SK-N-SH (cell line): ENCODE measurements at regions not wholly inside any gene's neighbourhood (a gene's known extent, or its start where the extent isn't known, plus 50 kb on each side); places are given as distances from the start of the nearest gene placed in this dataset.

Source experiments
- CTCF ChIA-PET: fragments of 300-600, 350-600 bp; formaldehyde crosslinking; extraction: SDS; loops from one replicate; lab custom pipeline; 2021; lab: Yijun Ruan, JAX
- POLR2A ChIA-PET: fragments of 350-600 bp; sonication (Branson Sonifier 250); formaldehyde crosslinking; extraction: SDS; loops from one replicate; lab custom pipeline; 2020; ENCODE audit warnings: antibody characterized with exemption, inconsistent platforms; lab: Yijun Ruan, JAX
- DNase-seq: peaks from one replicate; pipeline ENCODE4 v3.0.0; 2012
- H2AFZ ChIP-seq: fragments of 200-600 bp; sonication (generic); 2 replicates; pipeline ENCODE4 v1.8.1; 2016; ENCODE audit warnings: antibody characterized with exemption, mild to moderate bottlenecking, low read depth
- H3F3A ChIP-seq: fragments of 200-600 bp; sonication (generic); replicated peaks from 2 replicates; pipeline ENCODE3; 2016; ENCODE audit warnings: antibody characterized with exemption, mild to moderate bottlenecking; ENCODE audit not compliant: insufficient read depth
- H3K27ac ChIP-seq, 2 experiments: fragments of 200-500 bp in 1 of 2; fragments of 200-600 bp in 1 of 2; sonication (Bioruptor generic) in 1 of 2; sonication (generic), shearing (Covaris generic) in 1 of 2; 2 replicates each; pipeline versions ENCODE4 v1.5.1 to v1.6.1; 2014 to 2016; ENCODE audit warnings: low read depth in 2 of 2, inconsistent platforms in 1 of 2, low read length in 1 of 2, mild to moderate bottlenecking in 1 of 2, mixed read lengths in 1 of 2
- H3K27me3 ChIP-seq: fragments of 200-600 bp; sonication (generic), shearing (Covaris generic); 2 replicates; pipeline ENCODE4 v1.6.1; 2016; ENCODE audit warnings: mixed run types; ENCODE audit not compliant: insufficient read depth
- H3K36me3 ChIP-seq, 2 experiments: fragments of 200-500 bp in 1 of 2; fragments of 200-600 bp in 1 of 2; sonication (Bioruptor generic) in 1 of 2; sonication (generic) in 1 of 2; replicated peaks in 1 of 2; 2 replicates each; pipeline versions ENCODE3 to v1.5.1; 2014 to 2016; ENCODE audit warnings: low read length in 1 of 2, mild to moderate bottlenecking in 1 of 2; ENCODE audit not compliant: insufficient read depth in 2 of 2, control insufficient read depth in 1 of 2
- H3K4me1 ChIP-seq, 2 experiments: fragments of 200-500 bp in 1 of 2; fragments of 200-600 bp in 1 of 2; sonication (Bioruptor generic) in 1 of 2; sonication (generic), shearing (Covaris generic) in 1 of 2; 2 replicates each; pipeline versions ENCODE4 v1.5.1 to v1.6.1; 2014 to 2016; ENCODE audit warnings: low read depth in 1 of 2, low read length in 1 of 2, mixed run types in 1 of 2; ENCODE audit not compliant: insufficient read depth in 2 of 2, control insufficient read depth in 1 of 2
- H3K4me2 ChIP-seq: fragments of 200-600 bp; sonication (generic), shearing (Covaris generic); 2 replicates; pipeline ENCODE4 v1.6.1; 2017; ENCODE audit warnings: mixed run types
- H3K4me3 ChIP-seq, 2 experiments: fragments of 200-500 bp in 1 of 2; fragments of 200-600 bp in 1 of 2; sonication (Bioruptor generic) in 1 of 2; sonication (generic), shearing (Covaris generic) in 1 of 2; 2 replicates each; pipeline versions ENCODE4 v1.5.1 to v1.8.1; 2014 to 2016; ENCODE audit warnings: low read depth in 2 of 2, inconsistent platforms in 1 of 2, low read length in 1 of 2, mild to moderate bottlenecking in 1 of 2, mixed read lengths in 1 of 2, moderate library complexity in 1 of 2
- H3K79me2 ChIP-seq: fragments of 200-600 bp; sonication (generic); 2 replicates; pipeline ENCODE4 v1.8.1; 2017; ENCODE audit warnings: mild to moderate bottlenecking; ENCODE audit not compliant: insufficient read depth
- H3K9ac ChIP-seq: fragments of 200-600 bp; sonication (generic); 2 replicates; pipeline ENCODE4 v1.6.1; 2017; ENCODE audit warnings: mixed run types
- H3K9me2 ChIP-seq: fragments of 200-600 bp; sonication (generic); 2 replicates; pipeline ENCODE4 v1.6.1; 2017; ENCODE audit warnings: mixed run types
- H3K9me3 ChIP-seq: fragments of 200-600 bp; sonication (generic); 2 replicates; pipeline ENCODE4 v1.6.1; 2017; ENCODE audit warnings: mixed run types, mild to moderate bottlenecking, moderate library complexity
- H4K20me1 ChIP-seq: fragments of 200-600 bp; sonication (generic); 2 replicates; pipeline ENCODE4 v1.6.1; 2017; ENCODE audit warnings: mild to moderate bottlenecking, mixed run types; ENCODE audit not compliant: insufficient read depth
- EP300 ChIP-seq, 2 experiments: IDR thresholded peaks; 2 replicates each; pipeline versions ENCODE4 v1.4.0 to v1.6.1; 2012; ENCODE audit warnings: borderline replicate concordance in 1 of 2, low read depth in 1 of 2, low read length in 1 of 2
- EZH2phosphoT487 ChIP-seq: fragments of 200-600 bp; sonication (generic); IDR thresholded peaks from 2 replicates; pipeline ENCODE4 v1.6.1; 2017; ENCODE audit warnings: low read depth, mixed run types, mild to moderate bottlenecking, antibody characterized with exemption, moderate library complexity, borderline replicate concordance
- FOXJ3 ChIP-seq: sonication (generic); formaldehyde crosslinking; IDR thresholded peaks from 2 replicates; pipeline ENCODE4 v1.5.1; 2020; ENCODE audit warnings: mild to moderate bottlenecking, missing genetic modification reagents
- FOXM1 ChIP-seq: IDR thresholded peaks from 2 replicates; pipeline ENCODE4 v1.4.0; 2012; ENCODE audit warnings: low read depth, mild to moderate bottlenecking
- GABPA ChIP-seq: IDR thresholded peaks from 2 replicates; pipeline ENCODE4 v1.4.0; 2012; ENCODE audit warnings: low read depth, mild to moderate bottlenecking
- GATA2 ChIP-seq: sonication (generic); formaldehyde crosslinking; IDR thresholded peaks from 2 replicates; pipeline ENCODE4 v1.5.0; 2020; ENCODE audit warnings: mild to moderate bottlenecking, missing genetic modification reagents
- JUND ChIP-seq: IDR thresholded peaks from 2 replicates; pipeline ENCODE4 v1.4.0; 2012
- MAX ChIP-seq: IDR thresholded peaks from 2 replicates; pipeline ENCODE4 v1.4.0; 2012; ENCODE audit warnings: low read depth
- MEF2A ChIP-seq: IDR thresholded peaks from 2 replicates; pipeline ENCODE4 v1.4.0; 2012; ENCODE audit warnings: low read depth, borderline replicate concordance
- POLR2AphosphoS5 ChIP-seq: IDR thresholded peaks from 2 replicates; pipeline ENCODE4 v1.6.1; 2012; ENCODE audit warnings: low read depth, low read length
- RAD21 ChIP-seq: IDR thresholded peaks from 2 replicates; pipeline ENCODE4 v1.6.1; 2012; ENCODE audit warnings: mild to moderate bottlenecking, low read length
- REST ChIP-seq: IDR thresholded peaks from 2 replicates; pipeline ENCODE4 v1.6.1; 2012; ENCODE audit warnings: mild to moderate bottlenecking, low read depth, low read length, moderate library complexity
- RFX5 ChIP-seq: IDR thresholded peaks from 2 replicates; pipeline ENCODE4 v1.6.1; 2012; ENCODE audit warnings: mild to moderate bottlenecking, improper control_type of control experiment, low read length
- RXRA ChIP-seq: IDR thresholded peaks from 2 replicates; pipeline ENCODE4 v1.4.0; 2012; ENCODE audit warnings: low read depth, mild to moderate bottlenecking, borderline replicate concordance
- SIN3A ChIP-seq: IDR thresholded peaks from 2 replicates; pipeline ENCODE4 v1.6.1; 2012; ENCODE audit warnings: low read depth, mild to moderate bottlenecking, low read length, moderate library complexity, borderline replicate concordance
- TCF12 ChIP-seq: IDR thresholded peaks from 2 replicates; pipeline ENCODE4 v1.4.0; 2012
- USF1 ChIP-seq: IDR thresholded peaks from 2 replicates; pipeline ENCODE4 v1.4.0; 2012; ENCODE audit warnings: low read depth, borderline replicate concordance
- YY1 ChIP-seq: IDR thresholded peaks from 2 replicates; pipeline ENCODE4 v1.4.0; 2012; ENCODE audit warnings: low read depth, mild to moderate bottlenecking
- WGBS: methylation state at CpG from one replicate; pipeline ENCODE4 v1.1.6; 2017; ENCODE audit warnings: low lambda C conversion rate; 5-methylcytosine and 5-hydroxymethylcytosine counted together
- TF ChIP-seq, protein P1 (sequence below): fragments of 150-350 bp; IDR thresholded peaks from 2 replicates; pipeline ENCODE4 v1.6.1; 2016; ENCODE audit warnings: mild to moderate bottlenecking, low read depth, low read length

- no peak for TF ChIP-seq FOXJ3 (CRISPR knock-in tag)
- TF ChIP-seq RXRA, result no peak
- TF ChIP-seq, all 33 proteins: peak for 0
These were observed 591.0 kb downstream of the EPHA4 start (continued) for GRCh38 chr2:220980966-220981675.

- no peaks in the 10 kb centered on the region for H3K9me3 ChIP-seq
- CTCF ChIA-PET, result no interaction called here
- H3K79me2 ChIP-seq, result no peaks in the 10 kb centered on the region
- H2AFZ ChIP-seq, result no peak overlapping the region
- no peaks in the 10 kb centered on the region for H3F3A ChIP-seq
- H3K4me1 ChIP-seq, result no peaks in the 10 kb centered on the region
- POLR2A ChIA-PET, result no interaction called here
- no peak overlapping the region for H3K27ac ChIP-seq
- H3K4me2 ChIP-seq, result no peak overlapping the region
- TF ChIP-seq RAD21 (no peak), GATA2 (CRISPR knock-in tag) (no peak), JUND (no peak), FOXJ3 (CRISPR knock-in tag) (no peak), TCF12 (no peak), GABPA (no peak), EZH2phosphoT487 (no peak), REST (no peak), MAX (no peak), EP300 (IDR thresholded peaks at IDR 0.05; ENCODE audit: borderline replicate concordance in 1 of 2, low read depth in 1 of 2, low read length in 1 of 2) (no peak), YY1 (no peak), RXRA (no peak), USF1 (no peak), MEF2A (no peak), RFX5 (no peak), FOXM1 (no peak), POLR2AphosphoS5 (no peak), SIN3A (no peak)
- TF ChIP-seq, protein P1, sequence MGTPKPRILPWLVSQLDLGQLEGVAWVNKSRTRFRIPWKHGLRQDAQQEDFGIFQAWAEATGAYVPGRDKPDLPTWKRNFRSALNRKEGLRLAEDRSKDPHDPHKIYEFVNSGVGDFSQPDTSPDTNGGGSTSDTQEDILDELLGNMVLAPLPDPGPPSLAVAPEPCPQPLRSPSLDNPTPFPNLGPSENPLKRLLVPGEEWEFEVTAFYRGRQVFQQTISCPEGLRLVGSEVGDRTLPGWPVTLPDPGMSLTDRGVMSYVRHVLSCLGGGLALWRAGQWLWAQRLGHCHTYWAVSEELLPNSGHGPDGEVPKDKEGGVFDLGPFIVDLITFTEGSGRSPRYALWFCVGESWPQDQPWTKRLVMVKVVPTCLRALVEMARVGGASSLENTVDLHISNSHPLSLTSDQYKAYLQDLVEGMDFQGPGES, result no peak
- no peaks in the 10 kb centered on the region for H3K9me2 ChIP-seq
- H3K36me3 ChIP-seq, result no peaks in the 10 kb centered on the region
- no peaks in the 10 kb centered on the region for H4K20me1 ChIP-seq
- no peak overlapping the region for H3K4me3 ChIP-seq
- DNase-seq, result no peak
- WGBS, result 27% methylated on average over 6 of the region's 6 CpGs
- H3K27me3 ChIP-seq, result no peaks in the 10 kb centered on the region
- H3K9ac ChIP-seq, result no peak overlapping the region
These were observed 590.2 kb downstream of the EPHA4 start for GRCh38 chr2:220981926-220982325.
